ENCODE measurements at regions not wholly inside any gene's neighbourhood (a gene's known extent, or its start where the extent isn't known, plus 50 kb on each side); places are given as distances from the start of the nearest gene placed in this dataset.

- Mint-ChIP-seq H3K4me1 (ENCODE audit: insufficient read depth, unreplicated experiment) (peaks cover 34% of the 10 kb centered on the region), H3K27ac (ENCODE audit: low read depth, unreplicated experiment) (no peak overlapping the region), H3K4me3 (ENCODE audit: unreplicated experiment) (no peak overlapping the region), H3K36me3 (ENCODE audit: insufficient read depth, unreplicated experiment) (no peaks in the 10 kb centered on the region), H3K27me3 (ENCODE audit: insufficient read depth, unreplicated experiment) (no peaks in the 10 kb centered on the region), H3K9me3 (ENCODE audit: unreplicated experiment) (no peaks in the 10 kb centered on the region)
- POLR2A ChIA-PET: interaction anchor here (0.6 to 0.9 kb wide), 2 partner anchors 30 to 382 kb away, joined by 3 read pairs; no protein-coding TSS in a partner anchor
- intact Hi-C loops (cut with micrococcal nuclease): no loop called here
- BruUV-seq (replicated peaks): no TSS peak
- no peak for TF ChIP-seq CTCF (IDR thresholded peaks at IDR 0.05; ENCODE audit: unreplicated experiment)
- no peak for DNase-seq (ENCODE audit: unreplicated experiment)
- CTCF ChIA-PET: no interaction called here
These were observed 86.5 kb upstream of the CARD18 start for GRCh38 chr11:105226091-105226490.

GRCh38 chr11:105224482-105225253, 85.1 kb upstream of the CARD18 start:
- no peak overlapping the region for H3K4me3 Mint-ChIP-seq (ENCODE audit: unreplicated experiment)
- H3K36me3 Mint-ChIP-seq (ENCODE audit: insufficient read depth, unreplicated experiment): no peaks in the 10 kb centered on the region
- POLR2A ChIA-PET: interaction anchor here (1.0 kb wide), 1 partner anchor 189 kb away, joined by 3 read pairs; no protein-coding TSS in a partner anchor
- DNase-seq (ENCODE audit: unreplicated experiment): peak; percentile 27
- H3K27ac Mint-ChIP-seq (ENCODE audit: low read depth, unreplicated experiment): no peak overlapping the region
- H3K9me3 Mint-ChIP-seq (ENCODE audit: unreplicated experiment): no peaks in the 10 kb centered on the region
- BruUV-seq (replicated peaks): no TSS peak
- CTCF ChIA-PET: no interaction called here
- no peak for TF ChIP-seq CTCF (IDR thresholded peaks at IDR 0.05; ENCODE audit: unreplicated experiment)
- H3K4me1 Mint-ChIP-seq (ENCODE audit: insufficient read depth, unreplicated experiment): peaks cover 21% of the 10 kb centered on the region
- intact Hi-C loops (cut with micrococcal nuclease): no loop called here
- H3K27me3 Mint-ChIP-seq (ENCODE audit: insufficient read depth, unreplicated experiment): no peaks in the 10 kb centered on the region

GRCh38 chr11:105220121-105220520, 80.6 kb upstream of the CARD18 start:
- TF ChIP-seq CTCF (IDR thresholded peaks at IDR 0.05; ENCODE audit: unreplicated experiment): no peak
- POLR2A ChIA-PET: no interaction called here
- BruUV-seq (replicated peaks): no TSS peak
- H3K9me3 Mint-ChIP-seq (ENCODE audit: unreplicated experiment): no peaks in the 10 kb centered on the region
- no peaks in the 10 kb centered on the region for H3K27me3 Mint-ChIP-seq (ENCODE audit: insufficient read depth, unreplicated experiment)
- H3K36me3 Mint-ChIP-seq (ENCODE audit: insufficient read depth, unreplicated experiment): no peaks in the 10 kb centered on the region
- no peak overlapping the region for H3K27ac Mint-ChIP-seq (ENCODE audit: low read depth, unreplicated experiment)
- intact Hi-C loops (cut with micrococcal nuclease): no loop called here
- DNase-seq (ENCODE audit: unreplicated experiment): no peak
- H3K4me1 Mint-ChIP-seq (ENCODE audit: insufficient read depth, unreplicated experiment): peaks cover 15% of the 10 kb centered on the region
- H3K4me3 Mint-ChIP-seq (ENCODE audit: unreplicated experiment): no peak overlapping the region
- CTCF ChIA-PET: interaction anchor here (0.6 kb wide), 1 partner anchor 1468 kb away, joined by 3 read pairs; no protein-coding TSS in a partner anchor

GRCh38 chr11:105219670-105220069, 80.1 kb upstream of the CARD18 start:
- Mint-ChIP-seq H3K36me3 (ENCODE audit: insufficient read depth, unreplicated experiment) (no peaks in the 10 kb centered on the region), H3K27ac (ENCODE audit: low read depth, unreplicated experiment) (no peak overlapping the region), H3K27me3 (ENCODE audit: insufficient read depth, unreplicated experiment) (no peaks in the 10 kb centered on the region), H3K9me3 (ENCODE audit: unreplicated experiment) (no peaks in the 10 kb centered on the region), H3K4me3 (ENCODE audit: unreplicated experiment) (no peak overlapping the region), H3K4me1 (ENCODE audit: insufficient read depth, unreplicated experiment) (peaks cover 15% of the 10 kb centered on the region)
- BruUV-seq (replicated peaks): no TSS peak
- DNase-seq (ENCODE audit: unreplicated experiment): no peak
- TF ChIP-seq CTCF (IDR thresholded peaks at IDR 0.05; ENCODE audit: unreplicated experiment): no peak
- ChIA-PET POLR2A (no interaction called here), CTCF (no interaction called here)
- intact Hi-C loops (cut with micrococcal nuclease): no loop called here
